ENCODE measurements at regions not wholly inside any gene's neighbourhood (a gene's known extent, or its start where the extent isn't known, plus 50 kb on each side); places are given as distances from the start of the nearest gene placed in this dataset.

DNA sequence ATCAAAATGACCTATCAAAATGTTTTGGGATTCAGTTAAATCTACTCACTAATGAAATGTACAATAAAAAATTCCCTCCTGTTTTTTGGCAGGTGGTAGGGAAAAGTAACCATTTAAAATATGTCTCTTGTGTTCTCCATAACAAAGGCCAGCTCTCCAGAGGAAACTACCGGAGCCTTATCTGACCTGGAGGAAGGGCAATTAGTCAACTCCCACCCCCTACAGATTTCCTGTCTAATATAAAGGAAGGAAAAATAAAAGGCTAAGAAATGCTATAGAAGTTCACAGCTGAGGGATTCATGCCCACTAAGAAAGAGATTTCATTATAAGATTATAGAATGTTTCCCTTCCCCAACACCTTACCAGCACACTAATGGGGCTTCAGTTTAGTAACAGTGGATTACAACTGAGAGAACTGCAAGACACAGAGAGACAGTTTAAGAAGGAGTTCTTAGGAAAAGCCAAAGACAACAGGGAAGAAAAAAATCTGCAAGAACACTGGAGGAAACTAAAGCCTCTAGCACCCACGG lies 376.5 kb upstream of the KCNMB2 start:
- Histone ChIP-seq H3K27ac (ENCODE audit: insufficient read depth, low read depth, low read length) (peak overlapping the region; percentile 79), H3K79me2 (ENCODE audit: control insufficient read depth, insufficient read depth, low read length) (no peaks in the 10 kb centered on the region), H3K4me2 (ENCODE audit: insufficient read depth, low read length) (peak overlapping the region; percentile 80), H3K27me3 (ENCODE audit: control insufficient read depth in 2 of 2, insufficient read depth in 2 of 2, low read length in 2 of 2) (no peaks in the 10 kb centered on the region), H4K20me1 (replicated peaks; ENCODE audit: control insufficient read depth, extremely low read depth, insufficient read depth, low read length) (no peaks in the 10 kb centered on the region), H3K36me3 (ENCODE audit: control insufficient read depth in 2 of 2, extremely low read depth in 1 of 2, insufficient read depth in 2 of 2, low read length in 2 of 2) (no peaks in the 10 kb centered on the region), H2AFZ (ENCODE audit: low read depth, low read length) (peak overlapping the region; percentile 28), H3K4me3 (replicated peaks in 1 of 3; ENCODE audit: insufficient read depth in 1 of 3, low read depth in 1 of 3, low read length in 3 of 3) (no peak overlapping the region), H3K9ac (replicated peaks; ENCODE audit: extremely low read depth, insufficient read depth, low read length) (peak overlapping the region; percentile 63), H3K9me3 (replicated peaks; ENCODE audit: control insufficient read depth, insufficient read depth, low read length) (no peaks in the 10 kb centered on the region), H3K4me1 (ENCODE audit: control insufficient read depth, extremely low read depth, insufficient read depth, low read length) (peaks cover 21% of the 10 kb centered on the region), H3K9me1 (replicated peaks; ENCODE audit: control insufficient read depth, extremely low read depth, insufficient read depth, low read length) (no peaks in the 10 kb centered on the region)
- DNase-seq (ENCODE audit: low read depth, low spot score) (peak; percentile 91), FAIRE-seq (peak; percentile 44)
- intact Hi-C loops (cut with micrococcal nuclease) (loop anchor here (1.0 to 5.0 kb wide), 10 partner anchors 11 to 798 kb away; no protein-coding TSS in a partner anchor), dilution Hi-C loops (cut with MboI; ENCODE audit: extremely low pct_ligation_motif_present, low sequenced_read_pairs) (no loop called here)
- BruUV-seq (replicated peaks), result TSS peak; percentile 54
- ChIA-PET CTCF (interaction anchor here (0.8 to 2.2 kb wide), 4 partner anchors 10 to 225 kb away, joined by 3 to 13 read pairs (median 6); no protein-coding TSS in a partner anchor), POLR2A (no interaction called here)
- TF ChIP-seq MYC (IDR thresholded peaks at IDR 0.05; ENCODE audit: low read depth, low read length) (no peak), EZH2 (IDR thresholded peaks at IDR 0.05; ENCODE audit: borderline replicate concordance, low read depth, low read length, severe bottlenecking) (no peak), CTCF (IDR thresholded peaks at IDR 0.05; ENCODE audit: extremely low read depth in 1 of 2, insufficient read depth in 1 of 2, low read depth in 1 of 2, low read length in 2 of 2) (no peak), POLR2AphosphoS5 (IDR thresholded peaks at IDR 0.05; ENCODE audit: insufficient read depth, low read depth, low read length) (peak; percentile 68), FOS (IDR thresholded peaks at IDR 0.05; ENCODE audit: borderline replicate concordance, insufficient read depth, low read length) (peak; percentile 69), POLR2A (IDR thresholded peaks at IDR 0.05; ENCODE audit: low read depth, low read length) (peak; percentile 42), GATA2 (IDR thresholded peaks at IDR 0.05; ENCODE audit: insufficient read depth, insufficient read length, low read depth, low read length) (peak; percentile 97), JUN (IDR thresholded peaks at IDR 0.05; ENCODE audit: borderline replicate concordance, insufficient read depth, insufficient read length, low read depth) (peak; percentile 67)
- TF ChIP-seq, protein P1, sequence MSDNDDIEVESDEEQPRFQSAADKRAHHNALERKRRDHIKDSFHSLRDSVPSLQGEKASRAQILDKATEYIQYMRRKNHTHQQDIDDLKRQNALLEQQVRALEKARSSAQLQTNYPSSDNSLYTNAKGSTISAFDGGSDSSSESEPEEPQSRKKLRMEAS (IDR thresholded peaks at IDR 0.05; ENCODE audit: insufficient read depth, insufficient read length), result no peak
